Epithelial cell of proximal tubule (primary cell): ENCODE measurements at regions not wholly inside any gene's neighbourhood (a gene's known extent, or its start where the extent isn't known, plus 50 kb on each side); places are given as distances from the start of the nearest gene placed in this dataset.
"Not testable (repeated sequence)": the region's sequence is repeated elsewhere in the genome, so short reads cannot be mapped to it uniquely, and the experiment has no call there.

Experiments used
- DNase-seq: peaks from one replicate; pipeline ENCODE4 v3.0.0-alpha.2; 2011; ENCODE audit warnings: low read depth
- H3K4me3 ChIP-seq: 2 replicates; pipeline ENCODE4 v1.5.1; 2011; ENCODE audit warnings: low read depth, mild to moderate bottlenecking, low read length
- TF ChIP-seq, protein P1 (sequence below): conservative IDR thresholded peaks from 2 replicates; pipeline ENCODE4 v1.5.1; 2012; ENCODE audit warnings: low read depth, mild to moderate bottlenecking, low read length

DNA sequence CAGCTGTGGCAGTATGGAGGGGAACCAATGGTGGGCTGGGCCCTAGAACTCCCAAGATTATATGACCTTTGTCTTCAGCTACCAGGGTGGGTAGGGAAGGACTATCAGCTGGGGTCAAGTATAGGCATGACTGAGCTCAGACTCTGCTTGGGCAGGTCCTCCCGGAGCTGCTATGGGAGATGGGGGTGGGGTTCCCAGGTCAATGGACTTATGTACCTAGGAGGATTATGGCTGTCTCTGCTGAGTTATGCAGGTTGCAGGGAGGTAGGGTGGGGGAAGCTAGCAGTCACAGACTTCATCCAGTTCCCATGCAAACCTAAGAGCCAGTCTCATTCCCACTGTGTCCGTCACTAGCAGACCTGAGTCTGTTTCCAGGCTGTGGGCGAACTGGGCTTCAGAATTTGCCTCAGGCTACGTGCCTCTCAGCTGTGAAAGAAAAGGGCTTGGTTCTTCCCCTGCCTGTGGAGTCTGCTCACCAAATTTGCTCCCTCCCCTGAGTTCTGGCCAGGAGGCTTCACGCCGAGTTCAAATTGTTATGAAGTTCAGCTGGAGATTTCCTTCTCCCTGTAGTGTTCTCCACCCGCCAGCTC, 985.8 kb upstream of the NRXN1 start:
- no peak for DNase-seq
- TF ChIP-seq, protein P1, sequence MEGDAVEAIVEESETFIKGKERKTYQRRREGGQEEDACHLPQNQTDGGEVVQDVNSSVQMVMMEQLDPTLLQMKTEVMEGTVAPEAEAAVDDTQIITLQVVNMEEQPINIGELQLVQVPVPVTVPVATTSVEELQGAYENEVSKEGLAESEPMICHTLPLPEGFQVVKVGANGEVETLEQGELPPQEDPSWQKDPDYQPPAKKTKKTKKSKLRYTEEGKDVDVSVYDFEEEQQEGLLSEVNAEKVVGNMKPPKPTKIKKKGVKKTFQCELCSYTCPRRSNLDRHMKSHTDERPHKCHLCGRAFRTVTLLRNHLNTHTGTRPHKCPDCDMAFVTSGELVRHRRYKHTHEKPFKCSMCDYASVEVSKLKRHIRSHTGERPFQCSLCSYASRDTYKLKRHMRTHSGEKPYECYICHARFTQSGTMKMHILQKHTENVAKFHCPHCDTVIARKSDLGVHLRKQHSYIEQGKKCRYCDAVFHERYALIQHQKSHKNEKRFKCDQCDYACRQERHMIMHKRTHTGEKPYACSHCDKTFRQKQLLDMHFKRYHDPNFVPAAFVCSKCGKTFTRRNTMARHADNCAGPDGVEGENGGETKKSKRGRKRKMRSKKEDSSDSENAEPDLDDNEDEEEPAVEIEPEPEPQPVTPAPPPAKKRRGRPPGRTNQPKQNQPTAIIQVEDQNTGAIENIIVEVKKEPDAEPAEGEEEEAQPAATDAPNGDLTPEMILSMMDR, result no peak
- H3K4me3 ChIP-seq, result no peak overlapping the region

DNA sequence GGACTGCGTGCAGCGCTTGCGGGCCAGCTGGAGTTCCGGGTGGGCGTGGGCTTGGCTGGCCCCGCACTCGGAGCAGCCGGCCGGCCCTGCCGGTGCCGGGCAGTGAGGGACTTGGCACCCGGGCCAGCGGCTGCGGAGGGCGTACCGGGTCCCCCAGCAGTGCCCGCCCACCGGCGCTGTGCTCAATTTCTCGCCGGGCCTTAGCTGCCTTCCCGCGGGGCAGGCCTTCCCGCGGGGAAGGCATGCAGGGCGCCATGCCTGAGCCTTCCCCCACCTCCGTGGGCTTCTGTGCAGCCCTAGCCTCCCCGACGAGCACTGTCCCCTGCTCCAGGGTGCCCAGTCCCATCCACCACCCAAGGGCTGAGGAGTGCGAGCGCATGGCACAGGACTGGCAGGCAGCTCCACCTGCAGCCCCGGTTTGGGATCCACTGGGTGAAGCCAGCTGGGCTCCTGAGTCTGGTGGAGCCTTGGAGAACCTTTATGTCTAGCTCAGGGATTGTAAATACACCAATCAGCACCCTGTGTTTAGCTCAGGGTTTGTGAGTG, 975.0 kb upstream of the NRXN1 start:
- not testable (repeated sequence) for H3K4me3 ChIP-seq, DNase-seq

DNA sequence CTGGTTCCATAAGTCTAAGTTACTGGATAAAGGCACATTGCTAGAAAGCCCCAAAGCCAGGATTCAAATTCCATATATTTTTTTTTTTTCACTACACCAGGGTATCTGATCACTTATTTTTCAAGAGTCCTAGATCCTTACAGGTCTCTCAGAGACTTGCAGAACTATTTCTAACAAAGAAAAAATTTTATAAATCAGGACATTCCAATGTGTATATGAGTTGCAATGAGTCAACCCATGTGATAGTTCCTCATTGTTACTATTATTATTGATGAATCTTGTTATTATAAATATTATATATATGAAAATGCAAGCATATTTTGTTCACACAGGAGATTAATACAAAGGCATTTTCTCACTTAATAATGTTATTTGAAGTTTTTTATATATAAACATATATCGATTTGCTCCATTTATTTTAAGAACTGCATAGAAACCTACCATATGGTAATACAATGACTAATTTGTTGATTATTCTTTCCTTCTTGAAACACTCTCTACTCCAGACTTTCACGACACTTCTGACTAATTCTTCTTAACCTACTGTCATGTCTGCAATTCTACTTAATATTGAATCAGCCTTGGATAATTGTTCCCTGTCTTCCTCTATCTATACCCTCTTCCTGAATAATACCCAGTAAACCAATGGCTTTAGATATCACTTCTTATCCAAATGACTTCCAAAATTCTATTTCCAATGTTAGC, 968.4 kb upstream of the NRXN1 start:
- DNase-seq, result no peak
- H3K4me3 ChIP-seq, result no peak overlapping the region
- TF ChIP-seq, protein P1, result no peak

DNA sequence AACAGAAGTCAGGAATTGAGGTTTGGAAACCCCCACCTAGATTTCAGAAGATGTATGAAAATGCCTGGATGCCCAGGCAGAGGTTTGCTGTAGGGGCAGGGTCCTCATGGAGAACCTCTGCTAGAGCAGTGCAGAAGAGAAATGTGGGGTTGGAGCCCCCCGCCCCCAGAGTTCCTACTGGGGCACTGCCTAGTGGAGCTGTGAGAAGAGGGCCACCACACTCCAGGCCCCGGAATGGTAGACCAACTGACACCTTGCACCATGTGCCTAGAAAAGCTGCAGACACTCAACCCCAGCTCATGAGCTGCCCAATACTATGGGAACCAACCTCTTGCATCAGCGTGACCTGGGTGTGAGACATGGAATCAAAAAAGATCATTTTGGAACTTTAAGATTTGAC, 967.0 kb upstream of the NRXN1 start:
- no peak overlapping the region for H3K4me3 ChIP-seq
- TF ChIP-seq, protein P1, result no peak
- DNase-seq, result no peak

DNA sequence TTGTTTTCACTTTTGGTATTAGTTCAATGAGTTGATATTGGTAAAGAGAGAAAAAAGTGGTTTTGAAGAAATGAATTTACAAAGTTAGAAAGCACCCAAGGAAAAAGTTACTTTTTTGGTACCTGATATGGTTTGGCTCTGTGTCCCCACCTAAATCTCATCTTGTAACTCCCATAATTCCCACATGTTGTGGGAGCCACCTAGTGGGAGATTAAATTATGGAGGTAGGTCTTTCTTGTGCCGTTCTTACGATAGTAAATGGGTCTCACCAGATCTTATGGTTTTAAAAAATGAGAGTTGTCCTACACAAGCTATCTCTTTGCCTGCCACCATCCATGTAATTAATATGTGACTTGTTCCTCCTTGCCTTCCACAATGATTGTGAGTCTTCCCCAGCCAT, 965.6 kb upstream of the NRXN1 start:
- no peak overlapping the region for H3K4me3 ChIP-seq
- no peak for DNase-seq
- TF ChIP-seq, protein P1, result no peak

DNA sequence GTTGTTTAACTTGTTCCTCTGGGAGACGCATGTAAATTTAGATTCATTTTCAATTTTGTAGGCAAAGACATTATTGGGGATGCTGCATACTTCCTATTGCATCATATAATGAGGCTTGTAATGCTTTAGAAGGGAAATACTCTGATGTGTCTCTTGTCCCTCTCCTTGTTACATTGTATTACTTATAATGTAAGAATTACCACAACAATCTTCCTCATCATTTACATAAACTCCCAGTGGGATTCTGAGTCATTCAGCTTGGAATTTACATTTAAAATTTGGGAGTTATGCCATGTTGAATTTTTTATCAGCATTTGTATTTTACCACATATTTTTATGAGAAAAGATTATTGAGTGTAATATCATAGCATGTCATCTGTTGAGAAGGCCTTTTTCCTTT, 963.4 kb upstream of the NRXN1 start:
- TF ChIP-seq, protein P1, result no peak
- DNase-seq, result no peak

DNA sequence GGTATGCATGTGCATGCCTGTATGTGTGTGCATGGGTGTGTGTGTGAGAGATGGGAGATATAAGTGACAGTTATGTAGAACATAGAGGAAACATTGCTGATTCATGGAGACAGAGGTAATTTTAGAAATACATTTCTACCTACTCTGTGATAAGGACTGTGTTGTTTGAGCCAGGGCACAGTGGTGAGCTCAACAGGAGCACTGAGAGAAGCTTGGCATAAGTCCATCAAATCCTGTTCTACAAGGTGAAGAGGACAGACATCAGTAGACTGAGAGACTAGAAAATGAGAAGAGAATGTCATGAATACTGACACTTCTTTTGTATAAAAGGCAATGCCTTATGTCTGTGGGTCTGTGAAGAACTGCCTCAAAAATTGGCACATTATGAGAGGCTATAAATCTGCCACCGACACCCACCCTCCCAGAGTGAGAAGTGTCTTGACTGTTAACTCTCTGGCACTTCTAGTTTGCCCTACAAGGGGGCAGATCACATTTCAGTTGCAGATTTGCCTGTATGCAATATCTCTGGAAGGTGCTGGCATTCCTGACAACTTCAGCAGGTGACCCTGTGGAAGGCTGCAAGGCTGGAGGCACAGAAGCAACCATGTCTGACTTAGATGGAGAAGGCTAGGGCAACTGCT, 962.3 kb upstream of the NRXN1 start:
- DNase-seq, result no peak
- H3K4me3 ChIP-seq, result no peak overlapping the region
- TF ChIP-seq, protein P1, result no peak

More for the DNA sequence above, 963.4 kb upstream of the NRXN1 start:
- H3K4me3 ChIP-seq, result no peak overlapping the region
